Adrenal gland (tissue), 9 donors: ENCODE measurements at regions not wholly inside any gene's neighbourhood (a gene's known extent, or its start where the extent isn't known, plus 50 kb on each side); places are given as distances from the start of the nearest gene placed in this dataset.

Experiments
- DNase-seq, 7 donors: peaks; one replicate each; pipeline ENCODE4 v3.0.0-alpha.2; 2019 to 2020
- H3K27ac ChIP-seq, 5 donors: fragments of 200-600 bp; sonication (generic) in 4 of 5; 1 replicate in 3 of 5; 2 replicates in 2 of 5; pipeline versions ENCODE4 v1.5.1 to v1.8.0; 2016 to 2020; ENCODE audit warnings: mild to moderate bottlenecking in 1 of 5
- H3K27me3 ChIP-seq: fragments of 200-600 bp; 2 replicates; pipeline ENCODE4 v1.8.0; 2021
- H3K36me3 ChIP-seq, 2 donors: fragments of 200-600 bp; replicated peaks in 1 of 2; 1 replicate in 1 of 2; 2 replicates in 1 of 2; pipeline versions ENCODE4 v1.5.1 to v1.8.0; 2018 to 2022
- H3K4me1 ChIP-seq, 2 donors: fragments of 200-600 bp; replicated peaks in 1 of 2; 1 replicate in 1 of 2; 2 replicates in 1 of 2; pipeline versions ENCODE4 v1.5.1 to v1.8.0; 2018 to 2021
- H3K4me3 ChIP-seq, 4 donors: fragments of 200-600 bp; sonication (generic) in 3 of 4; one replicate each; pipeline ENCODE4 v1.5.1; 2016 to 2018
- H3K9me3 ChIP-seq, 3 donors: fragments of 200-600 bp; sonication (generic) in 1 of 3; replicated peaks in 1 of 3; 1 replicate in 2 of 3; 2 replicates in 1 of 3; pipeline versions ENCODE4 v1.5.1 to v1.8.0; 2016 to 2021
- POLR2A ChIP-seq, 2 donors: fragments of 450-650 bp; IDR thresholded peaks; one replicate each; pipeline ENCODE4 v1.6.1; 2017; ENCODE audit warnings: antibody characterized with exemption in 2 of 2, mild to moderate bottlenecking in 2 of 2, moderate library complexity in 1 of 2
- WGBS, 4 donors: extraction: QIAGEN DNeasy Blood & Tissue Kit in 2 of 4; methylation state at CpG; one replicate each; pipeline versions ENCODE4 v1.1.5 to v1.1.7; 2013 to 2017; 5-methylcytosine and 5-hydroxymethylcytosine counted together
- intact Hi-C, 2 donors: fragments of 100-400 bp; cut with DNase I; formaldehyde crosslinking; loops; one replicate each; pipeline versions ENCODE4 v1.14.1 to v1.15.0; 2022 to 2023
- TF ChIP-seq, protein P1 (sequence below), 6 experiments: fragments of 450-650 bp in 4 of 6; fragments of 200-600 bp in 2 of 6; sonication (generic) in 1 of 6; IDR thresholded peaks; 1 replicate in 5 of 6; 2 replicates in 1 of 6; pipeline versions ENCODE4 v1.5.1 to v1.8.0; 2016 to 2021; ENCODE audit warnings: antibody characterized with exemption in 6 of 6, mild to moderate bottlenecking in 2 of 6, moderate library complexity in 1 of 6
- donor health status: healthy with polysubstance abuse.
- donor health status: Bipolar disorder and iron deficiency.
- donor health status: DM: yes; HTN: yes; CAD: no.
- donor health status: DM: no; HTN: no; CAD: no.
- donor health status: DM: no; HTN: no; CAD: no.

GRCh38 chr16:9197957-9198661, 106.7 kb downstream of the HAPSTR1 start:
- no peaks in the 10 kb centered on the region for H3K27me3 ChIP-seq
- H3K27ac ChIP-seq: no peak overlapping the region
- intact Hi-C loops: no loop called here
- TF ChIP-seq, protein P1, sequence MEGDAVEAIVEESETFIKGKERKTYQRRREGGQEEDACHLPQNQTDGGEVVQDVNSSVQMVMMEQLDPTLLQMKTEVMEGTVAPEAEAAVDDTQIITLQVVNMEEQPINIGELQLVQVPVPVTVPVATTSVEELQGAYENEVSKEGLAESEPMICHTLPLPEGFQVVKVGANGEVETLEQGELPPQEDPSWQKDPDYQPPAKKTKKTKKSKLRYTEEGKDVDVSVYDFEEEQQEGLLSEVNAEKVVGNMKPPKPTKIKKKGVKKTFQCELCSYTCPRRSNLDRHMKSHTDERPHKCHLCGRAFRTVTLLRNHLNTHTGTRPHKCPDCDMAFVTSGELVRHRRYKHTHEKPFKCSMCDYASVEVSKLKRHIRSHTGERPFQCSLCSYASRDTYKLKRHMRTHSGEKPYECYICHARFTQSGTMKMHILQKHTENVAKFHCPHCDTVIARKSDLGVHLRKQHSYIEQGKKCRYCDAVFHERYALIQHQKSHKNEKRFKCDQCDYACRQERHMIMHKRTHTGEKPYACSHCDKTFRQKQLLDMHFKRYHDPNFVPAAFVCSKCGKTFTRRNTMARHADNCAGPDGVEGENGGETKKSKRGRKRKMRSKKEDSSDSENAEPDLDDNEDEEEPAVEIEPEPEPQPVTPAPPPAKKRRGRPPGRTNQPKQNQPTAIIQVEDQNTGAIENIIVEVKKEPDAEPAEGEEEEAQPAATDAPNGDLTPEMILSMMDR (IDR thresholded peaks at IDR 0.05): no peak
- TF ChIP-seq POLR2A (IDR thresholded peaks at IDR 0.05): no peak
- no peak overlapping the region for H3K4me3 ChIP-seq
- no peaks in the 10 kb centered on the region for H3K9me3 ChIP-seq
- 62 to 79% (median 71%) methylated on average over 7 to 8 of the region's 8 CpGs for WGBS, 4 donors
- no peaks in the 10 kb centered on the region for H3K36me3 ChIP-seq
- no peak for DNase-seq
- no peaks in the 10 kb centered on the region for H3K4me1 ChIP-seq

DNA sequence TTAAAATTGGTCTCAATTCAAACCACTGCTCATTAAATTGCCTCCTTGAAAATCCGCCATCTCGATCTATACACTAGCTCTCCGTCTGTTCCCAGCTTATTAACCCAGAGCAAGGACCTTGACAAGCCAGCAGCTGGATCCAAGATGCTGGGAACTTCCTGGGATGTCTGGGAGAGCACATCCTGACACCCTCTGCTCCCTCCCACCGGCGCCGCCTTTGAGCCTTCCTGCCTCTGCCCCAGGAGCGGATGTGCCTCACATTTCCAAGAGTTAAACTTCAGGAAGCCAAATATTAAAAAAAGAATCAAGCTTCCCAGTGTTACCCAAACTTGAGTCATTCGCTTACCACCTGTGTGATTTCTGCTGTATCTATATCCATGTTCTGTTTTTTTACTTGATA, 107.9 kb downstream of the HAPSTR1 start:
- no peak for TF ChIP-seq POLR2A (IDR thresholded peaks at IDR 0.05)
- TF ChIP-seq, protein P1 (IDR thresholded peaks at IDR 0.05): no peak
- Histone ChIP-seq H3K27me3 (no peaks in the 10 kb centered on the region), H3K4me3 (no peak overlapping the region), H3K4me1 (no peaks in the 10 kb centered on the region), H3K27ac (no peak overlapping the region), H3K36me3 (no peaks in the 10 kb centered on the region), H3K9me3 (no peaks in the 10 kb centered on the region)
- intact Hi-C loops: no loop called here
- WGBS, 4 donors: 42 to 50% (median 47%) methylated on average over 8 of the region's 8 CpGs
- DNase-seq: no peak

GRCh38 chr16:9199751-9200150, 108.3 kb downstream of the HAPSTR1 start:
- Histone ChIP-seq H3K36me3 (no peaks in the 10 kb centered on the region), H3K4me3 (no peak overlapping the region), H3K9me3 (no peaks in the 10 kb centered on the region), H3K27ac (no peak overlapping the region), H3K4me1 (no peaks in the 10 kb centered on the region), H3K27me3 (no peaks in the 10 kb centered on the region)
- intact Hi-C loops: no loop called here
- WGBS, 4 donors: 74 to 93% (median 82%) methylated on average over 2 of the region's 2 CpGs
- DNase-seq: no peak
- TF ChIP-seq, protein P1 (IDR thresholded peaks at IDR 0.05): no peak
- TF ChIP-seq POLR2A (IDR thresholded peaks at IDR 0.05): no peak

GRCh38 chr16:9203956-9204355, 112.5 kb downstream of the HAPSTR1 start:
- TF ChIP-seq, protein P1 (IDR thresholded peaks at IDR 0.05): no peak
- no peak for TF ChIP-seq POLR2A (IDR thresholded peaks at IDR 0.05)
- no peaks in the 10 kb centered on the region for H3K9me3 ChIP-seq
- H3K27me3 ChIP-seq: no peaks in the 10 kb centered on the region
- no peaks in the 10 kb centered on the region for H3K4me1 ChIP-seq
- 67 to 97% (median 82%) methylated on average over 7 to 10 of the region's 10 CpGs for WGBS, 4 donors
- no peak overlapping the region for H3K27ac ChIP-seq
- DNase-seq: no peak
- no peaks in the 10 kb centered on the region for H3K36me3 ChIP-seq
- intact Hi-C loops: no loop called here
- no peak overlapping the region for H3K4me3 ChIP-seq
